SK-N-MC (cell line): ENCODE measurements at regions not wholly inside any gene's neighbourhood (a gene's known extent, or its start where the extent isn't known, plus 50 kb on each side); places are given as distances from the start of the nearest gene placed in this dataset.

Source experiments
- EZH2 ChIP-seq: fragments of 200-600 bp; sonication (generic); IDR thresholded peaks from one replicate; pipeline ENCODE4 v1.6.1; 2017; ENCODE audit warnings: antibody characterized with exemption
- FOXP2 ChIP-seq: optimal IDR thresholded peaks from 2 replicates; pipeline ENCODE3; 2011; ENCODE audit warnings: mild to moderate bottlenecking, moderate library complexity; ENCODE audit not compliant: insufficient read depth; ENCODE audit errors: extremely low read length, control extremely low read depth
- POLR2AphosphoS5 ChIP-seq: IDR thresholded peaks from 2 replicates; pipeline ENCODE4 v1.6.1; 2012; ENCODE audit warnings: mild to moderate bottlenecking, low read depth, low read length, borderline replicate concordance

GRCh38 chr5:56751572-56752313, 63.6 kb upstream of the MAP3K1 start:
- TF ChIP-seq EZH2 (no peak), POLR2AphosphoS5 (no peak), FOXP2 (no peak)
